GM18502 (cell line): ENCODE measurements at regions not wholly inside any gene's neighbourhood (a gene's known extent, or its start where the extent isn't known, plus 50 kb on each side); places are given as distances from the start of the nearest gene placed in this dataset.
A peak's percentile ranks its signal among the peaks of the same experiment; 100 is the strongest.

Source experiments
- ATAC-seq: cut with Tn5 transposase; IDR thresholded peaks from one replicate; pipeline ENCODE4 v1.9.1; 2021; ENCODE audit warnings: mild to moderate bottlenecking; ENCODE audit not compliant: unreplicated experiment, poor library complexity

DNA sequence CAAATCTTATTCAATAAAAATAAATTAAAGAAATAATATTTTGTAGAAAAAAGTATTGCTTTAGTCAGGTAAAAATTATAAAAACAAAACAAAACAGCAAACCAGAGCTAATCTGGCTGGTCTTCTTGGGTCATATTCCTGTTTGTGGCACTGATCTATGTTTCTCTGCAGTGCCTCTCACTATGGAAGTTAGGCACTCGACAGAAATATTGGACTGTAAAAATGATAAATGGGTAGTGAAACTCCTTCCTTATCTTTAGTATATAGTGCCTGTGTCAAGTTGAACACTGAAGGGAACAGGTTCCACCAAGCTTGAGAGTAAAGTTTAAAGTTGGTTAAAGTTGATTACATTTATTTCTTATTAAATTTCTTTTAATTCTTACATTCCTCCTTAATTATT lies 1195.6 kb upstream of the GBE1 start:
- no peak for ATAC-seq

DNA sequence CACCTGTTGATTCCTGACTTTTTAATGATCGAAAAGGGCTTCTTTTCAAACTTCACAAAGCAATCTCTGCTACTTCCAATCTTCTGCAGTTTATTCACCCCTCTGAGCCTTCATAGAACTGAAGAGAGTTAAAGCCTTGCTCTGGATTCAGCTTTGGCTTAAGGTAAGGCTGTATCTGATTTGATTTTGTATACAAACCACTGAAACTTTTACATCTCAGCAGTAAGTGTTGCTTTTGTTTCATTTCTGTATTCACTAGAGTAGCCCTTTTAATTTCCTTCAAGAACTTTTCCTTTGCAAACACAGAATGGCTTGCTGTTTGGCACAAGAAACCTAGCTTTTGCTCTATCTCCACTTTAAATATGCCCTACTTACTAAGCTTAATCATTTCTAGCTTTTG lies 1193.0 kb upstream of the GBE1 start:
- no peak for ATAC-seq

DNA sequence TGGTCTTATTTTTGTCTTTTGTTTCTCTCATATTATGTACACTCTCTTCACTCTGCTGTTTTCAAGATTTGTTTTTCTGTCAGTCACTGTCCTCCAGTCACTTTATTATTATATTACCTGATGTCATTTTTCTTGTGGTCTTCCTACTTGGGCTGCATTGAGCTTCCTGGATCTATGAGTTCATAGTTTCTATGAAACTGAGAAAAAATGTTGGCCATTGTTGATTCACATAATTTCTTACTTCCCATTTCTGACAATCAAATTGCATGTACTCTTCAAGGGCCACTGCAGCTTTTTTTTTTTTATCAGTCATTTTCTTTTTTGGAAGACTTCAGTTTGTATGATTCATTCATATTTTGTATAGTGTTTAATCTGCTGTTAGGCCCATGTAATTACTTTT lies 1180.6 kb upstream of the GBE1 start:
- peak; percentile 46 for ATAC-seq

- no peak for ATAC-seq
Measured at GRCh38 chr3:82940124-82940523, 1178.7 kb upstream of the GBE1 start.

GRCh38 chr3:82939491-82940097 lies 1178.1 kb upstream of the GBE1 start:
- no peak for ATAC-seq

DNA sequence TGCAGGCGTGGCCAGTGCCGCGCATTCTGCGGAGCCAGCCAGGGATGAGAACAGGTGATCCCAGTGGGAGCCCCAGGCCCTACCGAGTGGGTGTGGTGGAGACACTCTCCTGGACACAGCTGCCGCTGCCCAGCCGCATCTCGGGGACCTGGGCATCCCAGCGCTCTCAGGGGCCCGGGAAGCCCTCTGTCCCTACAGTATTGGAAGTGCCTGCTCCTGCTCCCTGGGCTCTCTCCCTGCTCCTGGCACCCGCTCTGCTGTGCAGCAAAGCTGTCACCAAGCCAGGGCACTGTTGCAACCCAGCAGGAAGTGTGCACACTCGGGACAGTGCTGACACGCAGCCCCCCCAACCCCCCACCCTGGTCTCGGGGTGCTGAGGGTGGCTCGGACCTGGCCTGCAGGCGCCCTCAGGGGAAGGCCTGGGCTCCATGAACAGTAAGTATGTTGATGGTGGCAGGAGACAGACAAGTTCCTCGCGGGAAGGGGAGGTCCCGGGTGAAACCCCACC lies 1177.4 kb upstream of the GBE1 start:
- ATAC-seq: no peak

GRCh38 chr3:82927309-82928253 lies 1166.1 kb upstream of the GBE1 start:
- no peak for ATAC-seq

- ATAC-seq: no peak
Measured at GRCh38 chr3:82891028-82891427, 1129.6 kb upstream of the GBE1 start.

- no peak for ATAC-seq
Measured at GRCh38 chr3:82883072-82883471, 1121.6 kb upstream of the GBE1 start.

GRCh38 chr3:82875401-82875800 lies 1114.0 kb upstream of the GBE1 start:
- no peak for ATAC-seq

DNA sequence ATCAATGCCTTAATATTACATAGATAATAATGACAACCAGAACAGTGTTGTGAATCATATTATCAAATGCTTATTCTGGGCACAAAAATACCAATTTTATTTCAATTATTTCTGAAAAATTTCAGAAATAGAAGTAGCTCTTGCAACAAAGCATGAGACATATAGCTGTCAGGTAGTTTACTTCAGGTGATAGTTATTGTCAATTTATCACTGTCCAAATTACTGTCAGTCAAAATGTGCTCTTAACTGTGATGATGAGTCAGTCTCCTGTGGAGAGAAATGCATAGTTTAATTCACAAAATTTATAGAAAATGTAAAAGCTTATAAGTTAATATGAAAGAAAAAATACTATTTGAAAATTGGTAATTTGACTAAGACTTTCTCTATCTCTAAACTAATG lies 1078.4 kb upstream of the GBE1 start:
- no peak for ATAC-seq

GRCh38 chr3:82834098-82834497 lies 1072.7 kb upstream of the GBE1 start:
- ATAC-seq: no peak

GRCh38 chr3:82824491-82824890 lies 1063.0 kb upstream of the GBE1 start:
- no peak for ATAC-seq

- ATAC-seq: no peak
Measured at GRCh38 chr3:82816086-82816485, 1054.6 kb upstream of the GBE1 start.

- ATAC-seq: no peak
Measured at GRCh38 chr3:82815417-82816058, 1054.1 kb upstream of the GBE1 start.

GRCh38 chr3:82814660-82815059 lies 1053.2 kb upstream of the GBE1 start:
- ATAC-seq: no peak

DNA sequence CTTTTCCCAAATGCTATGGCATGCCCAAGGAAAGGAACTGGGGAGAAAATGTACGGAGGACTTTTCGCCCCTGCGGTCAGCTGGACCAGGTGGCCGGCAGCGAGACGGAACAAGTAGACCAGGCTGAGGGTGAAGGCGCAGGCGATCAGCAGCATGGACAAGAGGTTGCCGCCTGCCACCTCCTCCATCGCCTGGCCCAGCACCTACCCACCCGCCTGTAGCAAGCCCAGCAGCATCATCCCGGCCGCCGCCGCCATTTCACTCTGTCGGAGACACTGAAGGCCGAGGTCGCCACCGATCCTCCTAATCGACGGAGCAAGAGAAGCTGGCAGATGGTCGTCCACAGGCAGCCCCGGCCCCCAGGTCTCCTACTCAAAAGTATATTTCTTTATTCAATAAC lies 1046.3 kb upstream of the GBE1 start:
- no peak for ATAC-seq

DNA sequence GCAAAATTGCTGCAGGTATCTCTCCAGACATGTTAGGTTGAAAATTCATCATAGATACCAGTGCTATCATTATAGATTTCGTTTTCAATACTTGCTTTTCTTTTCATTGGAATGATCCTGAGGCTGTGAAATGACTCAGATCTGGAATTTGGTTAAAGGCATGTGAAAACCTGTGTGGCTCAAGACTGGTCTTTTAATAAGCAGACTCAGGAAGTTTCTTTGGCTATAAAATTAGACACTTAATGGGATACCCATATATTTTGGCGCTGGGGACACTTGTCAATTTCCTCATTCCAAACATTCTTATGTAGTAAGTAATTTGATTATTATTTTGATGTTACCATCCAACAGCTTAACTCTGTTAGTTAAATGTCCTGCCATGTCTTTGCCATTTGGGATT lies 1041.1 kb upstream of the GBE1 start:
- no peak for ATAC-seq

GRCh38 chr3:82800248-82800647 lies 1038.8 kb upstream of the GBE1 start:
- ATAC-seq: no peak

- no peak for ATAC-seq
Measured at GRCh38 chr3:82796765-82797164, 1035.3 kb upstream of the GBE1 start.

- ATAC-seq: no peak
Measured at GRCh38 chr3:82791241-82791640, 1029.8 kb upstream of the GBE1 start.
